ENCODE measurements at regions not wholly inside any gene's neighbourhood (a gene's known extent, or its start where the extent isn't known, plus 50 kb on each side); places are given as distances from the start of the nearest gene placed in this dataset.

DNA sequence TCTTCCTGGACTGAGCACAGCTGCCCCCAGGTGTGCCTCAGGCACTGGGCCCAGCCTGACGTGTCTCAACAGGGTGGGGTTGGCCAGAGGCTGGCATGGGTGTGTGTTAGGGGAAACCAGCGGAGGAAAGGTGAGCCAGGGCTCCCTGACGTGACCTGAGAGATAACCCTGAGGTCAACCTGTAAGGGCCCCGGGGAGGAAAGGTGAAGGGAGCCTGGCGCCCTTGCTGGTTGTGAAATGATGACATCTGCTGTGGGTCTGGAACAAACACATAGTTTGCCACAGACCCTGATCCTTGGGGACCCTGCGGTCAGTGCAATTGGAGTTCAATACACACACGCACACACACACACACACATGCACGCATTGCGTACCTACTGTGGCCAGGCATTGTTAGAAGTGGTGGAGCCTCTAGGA, 100.2 kb upstream of the TLE3 start:
- no peak for TF ChIP-seq POLR2AphosphoS5 (IDR thresholded peaks at IDR 0.05; ENCODE audit: borderline replicate concordance, low read depth, low read length)
- no peak for TF ChIP-seq EZH2 (IDR thresholded peaks at IDR 0.05)
- no peak for TF ChIP-seq FOXP2 (optimal IDR thresholded peaks at IDR 0.05; ENCODE audit: control extremely low read depth, extremely low read length, insufficient read depth)

All from SK-N-MC (cell line).